Upper lobe of right lung (tissue), 1 donor: ENCODE measurements at regions not wholly inside any gene's neighbourhood (a gene's known extent, or its start where the extent isn't known, plus 50 kb on each side); places are given as distances from the start of the nearest gene placed in this dataset.
A peak's percentile ranks its signal among the peaks of the same experiment; 100 is the strongest.

ENCODE experiments used
- ATAC-seq: fragments of 200-7000 bp; cut with Tn5 transposase; one replicate; pipeline ENCODE4 v1.9.1; 2020; ENCODE audit warnings: mild to moderate bottlenecking, moderate library complexity
- DNase-seq: peaks from one replicate; pipeline ENCODE4 v3.0.0-alpha.2; 2020
- H3K27ac ChIP-seq: fragments of 200-600 bp; one replicate; pipeline ENCODE4 v1.8.0; 2022
- H3K27me3 ChIP-seq: fragments of 200-600 bp; one replicate; pipeline ENCODE4 v1.8.0; 2022; ENCODE audit warnings: mild to moderate bottlenecking
- H3K36me3 ChIP-seq: fragments of 200-600 bp; one replicate; pipeline ENCODE4 v1.8.0; 2022
- H3K4me1 ChIP-seq: fragments of 200-600 bp; one replicate; pipeline ENCODE4 v1.8.0; 2022
- H3K4me3 ChIP-seq: fragments of 200-600 bp; one replicate; pipeline ENCODE4 v1.8.0; 2022; ENCODE audit warnings: mild to moderate bottlenecking
- H3K9me3 ChIP-seq: fragments of 200-600 bp; one replicate; pipeline ENCODE4 v1.8.0; 2022
- CTCF ChIP-seq: fragments of 200-600 bp; IDR thresholded peaks from one replicate; pipeline ENCODE4 v1.8.0; 2022; ENCODE audit warnings: antibody characterized with exemption
- intact Hi-C: fragments of 100-400 bp; cut with DNase I; formaldehyde crosslinking; loops from one replicate; pipeline ENCODE4 v1.11.0; 2022
- donor health status: DM: no; HTN: yes; CAD: no; lungs with severe emphysema.

- peak overlapping the region; percentile 31 for H3K4me3 ChIP-seq
- no peak overlapping the region for H3K27ac ChIP-seq
- intact Hi-C loops, result no loop called here
- H3K36me3 ChIP-seq, result no peaks in the 10 kb centered on the region
- peak; percentile 91 for ATAC-seq
- no peaks in the 10 kb centered on the region for H3K9me3 ChIP-seq
- no peaks in the 10 kb centered on the region for H3K4me1 ChIP-seq
- DNase-seq, result peak; percentile 80
- peaks cover 9% of the 10 kb centered on the region for H3K27me3 ChIP-seq
- TF ChIP-seq CTCF, result no peak
These were observed 55.8 kb upstream of the SHC3 start for GRCh38 chr9:89234205-89235067.

DNA sequence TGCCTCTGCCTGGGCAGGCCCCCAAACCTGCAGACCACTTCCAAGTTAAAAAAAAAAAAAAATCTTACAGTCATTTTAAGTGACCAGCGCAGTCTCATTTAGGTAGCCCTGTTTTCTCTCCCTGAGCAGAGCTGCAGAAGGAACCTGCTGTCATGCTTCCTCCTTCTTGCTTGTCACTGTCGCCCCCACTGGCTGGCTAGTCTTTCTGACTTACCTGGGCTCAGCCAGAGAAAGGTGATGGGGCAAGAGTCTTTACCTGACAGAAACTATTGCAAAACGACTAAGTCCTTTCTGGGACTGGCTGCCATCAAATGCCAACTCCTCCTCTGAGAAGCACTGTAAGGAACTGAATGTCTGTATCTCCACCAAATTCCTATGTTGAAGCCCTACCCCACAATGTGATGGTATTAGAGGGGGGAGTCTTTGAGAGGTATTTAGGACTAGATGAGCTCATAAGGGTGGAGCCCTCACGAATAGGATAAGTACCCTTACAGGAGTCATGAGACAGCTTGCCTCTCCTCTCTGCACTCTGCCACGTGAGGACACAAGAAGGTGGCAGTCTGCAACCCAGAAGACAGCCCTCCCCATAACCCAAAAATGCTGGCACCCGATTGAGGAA is 58.4 kb upstream of the SHC3 start:
- Histone ChIP-seq H3K9me3 (no peaks in the 10 kb centered on the region), H3K36me3 (no peaks in the 10 kb centered on the region), H3K4me1 (no peaks in the 10 kb centered on the region), H3K4me3 (no peak overlapping the region), H3K27me3 (peaks cover 9% of the 10 kb centered on the region), H3K27ac (no peak overlapping the region)
- TF ChIP-seq CTCF, result no peak
- ATAC-seq, result peak; percentile 81
- DNase-seq, result no peak
- intact Hi-C loops, result no loop called here

- intact Hi-C loops, result no loop called here
- Histone ChIP-seq H3K36me3 (no peaks in the 10 kb centered on the region), H3K4me1 (no peaks in the 10 kb centered on the region), H3K27me3 (peaks cover 9% of the 10 kb centered on the region), H3K9me3 (no peaks in the 10 kb centered on the region), H3K27ac (no peak overlapping the region), H3K4me3 (no peak overlapping the region)
- ATAC-seq, result no peak
- no peak for TF ChIP-seq CTCF
- no peak for DNase-seq
These were observed 59.8 kb upstream of the SHC3 start for GRCh38 chr9:89238424-89238823.

GRCh38 chr9:89243296-89244061 is 64.9 kb upstream of the SHC3 start:
- ATAC-seq (peak; percentile 78), DNase-seq (no peak)
- H3K27ac ChIP-seq, result peak overlapping the region; percentile 59
- no peaks in the 10 kb centered on the region for H3K4me1 ChIP-seq
- no peak for TF ChIP-seq CTCF
- intact Hi-C loops, result no loop called here
- H3K4me3 ChIP-seq, result no peak overlapping the region
- no peaks in the 10 kb centered on the region for H3K27me3 ChIP-seq
- H3K9me3 ChIP-seq, result no peaks in the 10 kb centered on the region
- H3K36me3 ChIP-seq, result no peaks in the 10 kb centered on the region

- H3K36me3 ChIP-seq, result no peaks in the 10 kb centered on the region
These were observed 64.2 kb upstream of the CKS2 start for GRCh38 chr9:89246840-89247239.

More at GRCh38 chr9:89246840-89247239, 64.2 kb upstream of the CKS2 start:
- intact Hi-C loops, result no loop called here
- H3K27ac ChIP-seq, result no peak overlapping the region
- DNase-seq (no peak), ATAC-seq (no peak)
- no peak for TF ChIP-seq CTCF
- no peaks in the 10 kb centered on the region for H3K9me3 ChIP-seq
- H3K4me1 ChIP-seq, result no peaks in the 10 kb centered on the region
- no peaks in the 10 kb centered on the region for H3K27me3 ChIP-seq
- no peak overlapping the region for H3K4me3 ChIP-seq
